PC-3 (cell line): ENCODE measurements at regions not wholly inside any gene's neighbourhood (a gene's known extent, or its start where the extent isn't known, plus 50 kb on each side); places are given as distances from the start of the nearest gene placed in this dataset.

Experiments used
- EZH2 ChIP-seq: fragments of 300-600 bp; sonication (generic); IDR thresholded peaks from one replicate; pipeline ENCODE4 v1.6.1; 2017; ENCODE audit warnings: antibody characterized with exemption, mild to moderate bottlenecking, low read length; ENCODE audit not compliant: unreplicated experiment
- EZH2phosphoT487 ChIP-seq: fragments of 300-600 bp; sonication (generic); IDR thresholded peaks from 2 replicates; pipeline ENCODE4 v1.6.1; 2018; ENCODE audit warnings: mild to moderate bottlenecking, antibody characterized with exemption, low read length, borderline replicate concordance
- TF ChIP-seq, protein P1 (sequence below): fragments of 300-600 bp; sonication (generic); conservative IDR thresholded peaks from 2 replicates; pipeline ENCODE4 v1.5.1; 2017; ENCODE audit warnings: antibody characterized with exemption, low read depth, mild to moderate bottlenecking, low read length

GRCh38 chr4:137768196-137768595 is 235.9 kb upstream of the PCDH18 start:
- TF ChIP-seq, protein P1, sequence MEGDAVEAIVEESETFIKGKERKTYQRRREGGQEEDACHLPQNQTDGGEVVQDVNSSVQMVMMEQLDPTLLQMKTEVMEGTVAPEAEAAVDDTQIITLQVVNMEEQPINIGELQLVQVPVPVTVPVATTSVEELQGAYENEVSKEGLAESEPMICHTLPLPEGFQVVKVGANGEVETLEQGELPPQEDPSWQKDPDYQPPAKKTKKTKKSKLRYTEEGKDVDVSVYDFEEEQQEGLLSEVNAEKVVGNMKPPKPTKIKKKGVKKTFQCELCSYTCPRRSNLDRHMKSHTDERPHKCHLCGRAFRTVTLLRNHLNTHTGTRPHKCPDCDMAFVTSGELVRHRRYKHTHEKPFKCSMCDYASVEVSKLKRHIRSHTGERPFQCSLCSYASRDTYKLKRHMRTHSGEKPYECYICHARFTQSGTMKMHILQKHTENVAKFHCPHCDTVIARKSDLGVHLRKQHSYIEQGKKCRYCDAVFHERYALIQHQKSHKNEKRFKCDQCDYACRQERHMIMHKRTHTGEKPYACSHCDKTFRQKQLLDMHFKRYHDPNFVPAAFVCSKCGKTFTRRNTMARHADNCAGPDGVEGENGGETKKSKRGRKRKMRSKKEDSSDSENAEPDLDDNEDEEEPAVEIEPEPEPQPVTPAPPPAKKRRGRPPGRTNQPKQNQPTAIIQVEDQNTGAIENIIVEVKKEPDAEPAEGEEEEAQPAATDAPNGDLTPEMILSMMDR, result no peak
- TF ChIP-seq EZH2 (no peak), EZH2phosphoT487 (no peak)
